Endothelial cell of umbilical vein (primary cell): ENCODE measurements at regions not wholly inside any gene's neighbourhood (a gene's known extent, or its start where the extent isn't known, plus 50 kb on each side); places are given as distances from the start of the nearest gene placed in this dataset.

Experiments used
- BruUV-seq: library from RNA; stranded (reverse); fragments of 400-500 nt; replicated peaks from 2 replicates; lab custom pipeline; 2021; lab: Mats Ljungman, UMichigan
- CTCF ChIA-PET: fragments of 300-600, 350-600 bp; sonication (Branson Sonifier 250); formaldehyde crosslinking; loops from one replicate; lab custom pipeline; 2021; ENCODE audit warnings: antibody characterized with exemption, inconsistent platforms; lab: Charles Lee
- POLR2A ChIA-PET: fragments of 300-600, 350-600 bp; sonication (Branson Sonifier 250); formaldehyde crosslinking; loops from one replicate; lab custom pipeline; 2021; ENCODE audit warnings: antibody characterized with exemption, inconsistent platforms; lab: Charles Lee
- DNase-seq: peaks from one replicate; pipeline ENCODE4 v3.0.0-alpha.2; 2011; ENCODE audit warnings: low read depth, low spot score
- FAIRE-seq: peaks from 2 replicates; lab custom pipeline; 2011; peaks lifted over from hg19 to GRCh38; lab: Jason Lieb, UNC
- H2AFZ ChIP-seq: 2 replicates; pipeline ENCODE4 v1.6.0; 2012; ENCODE audit warnings: low read depth, low read length, control low read depth, inconsistent platforms
- H3K27ac ChIP-seq: 2 replicates; pipeline ENCODE4 v1.5.1; 2011; ENCODE audit warnings: low read depth, mild to moderate bottlenecking, control low read depth, low read length, moderate library complexity; ENCODE audit not compliant: insufficient read depth
- H3K27me3 ChIP-seq, 2 experiments: 2 replicates each; pipeline versions ENCODE4 v1.6.0 to v1.6.1; 2011; ENCODE audit warnings: low read length in 2 of 2, mixed read lengths in 1 of 2; ENCODE audit not compliant: control insufficient read depth in 2 of 2, insufficient read depth in 2 of 2
- H3K36me3 ChIP-seq, 2 experiments: 2 replicates in 1 of 2; 3 replicates in 1 of 2; pipeline ENCODE4 v1.5.1; 2011; ENCODE audit warnings: low read length in 2 of 2, mild to moderate bottlenecking in 1 of 2, moderate library complexity in 1 of 2; ENCODE audit not compliant: control insufficient read depth in 2 of 2, insufficient read depth in 2 of 2; ENCODE audit errors: extremely low read depth in 1 of 2
- H3K4me1 ChIP-seq: 3 replicates; pipeline ENCODE4 v1.5.1; 2011; ENCODE audit warnings: mild to moderate bottlenecking, low read length; ENCODE audit not compliant: control insufficient read depth, insufficient read depth; ENCODE audit errors: extremely low read depth
- H3K4me2 ChIP-seq: 2 replicates; pipeline ENCODE4 v1.6.1; 2011; ENCODE audit warnings: low read length, control low read depth, mixed read lengths; ENCODE audit not compliant: insufficient read depth
- H3K4me3 ChIP-seq, 3 experiments: fragments of 200-600 bp in 1 of 3; sonication (generic), shearing (Covaris generic) in 1 of 3; replicated peaks in 1 of 3; 2 replicates each; pipeline ENCODE4 v1.5.1; 2011 to 2016; ENCODE audit warnings: control low read depth in 3 of 3, low read length in 3 of 3, mild to moderate bottlenecking in 2 of 3, inconsistent platforms in 1 of 3, low read depth in 1 of 3, moderate library complexity in 1 of 3; ENCODE audit not compliant: insufficient read depth in 1 of 3
- H3K79me2 ChIP-seq: 2 replicates; pipeline ENCODE4 v1.6.0; 2012; ENCODE audit warnings: low read length, inconsistent platforms; ENCODE audit not compliant: control insufficient read depth, insufficient read depth
- H3K9ac ChIP-seq: replicated peaks from 2 replicates; pipeline ENCODE3; 2011; ENCODE audit warnings: low read length, control low read depth; ENCODE audit not compliant: insufficient read depth; ENCODE audit errors: extremely low read depth
- H3K9me1 ChIP-seq: replicated peaks from 3 replicates; pipeline ENCODE4 v1.6.0; 2011; ENCODE audit warnings: mild to moderate bottlenecking, low read length; ENCODE audit not compliant: control insufficient read depth, insufficient read depth; ENCODE audit errors: extremely low read depth
- H3K9me3 ChIP-seq: replicated peaks from 2 replicates; pipeline ENCODE4 v1.5.1; 2012; ENCODE audit warnings: low read length, inconsistent platforms; ENCODE audit not compliant: control insufficient read depth, insufficient read depth
- H4K20me1 ChIP-seq: replicated peaks from 2 replicates; pipeline ENCODE3; 2011; ENCODE audit warnings: mild to moderate bottlenecking, low read length; ENCODE audit not compliant: control insufficient read depth, insufficient read depth; ENCODE audit errors: extremely low read depth
- CTCF ChIP-seq, 2 donors: IDR thresholded peaks; 1 replicate in 1 of 2; 2 replicates in 1 of 2; pipeline ENCODE4 v1.5.1; 2011; ENCODE audit warnings: low read length in 2 of 2, mild to moderate bottlenecking in 2 of 2, moderate library complexity in 2 of 2, control low read depth in 1 of 2, inconsistent platforms in 1 of 2, low read depth in 1 of 2; ENCODE audit not compliant: insufficient read depth in 1 of 2; ENCODE audit errors: extremely low read depth in 1 of 2
- EZH2 ChIP-seq: IDR thresholded peaks from 2 replicates; pipeline ENCODE4 v1.6.1; 2012; ENCODE audit warnings: borderline replicate concordance, low read depth, mild to moderate bottlenecking, moderate library complexity, low read length, inconsistent platforms; ENCODE audit not compliant: severe bottlenecking
- FOS ChIP-seq: IDR thresholded peaks from 2 replicates; pipeline ENCODE4 v1.6.1; 2011; ENCODE audit warnings: mild to moderate bottlenecking, low read length, moderate library complexity, borderline replicate concordance; ENCODE audit not compliant: insufficient read depth
- GATA2 ChIP-seq: IDR thresholded peaks from 2 replicates; pipeline ENCODE4 v1.7.0; 2011; ENCODE audit warnings: low read depth, mild to moderate bottlenecking, moderate library complexity, mixed read lengths, low read length; ENCODE audit not compliant: insufficient read length, insufficient read depth
- JUN ChIP-seq: IDR thresholded peaks from 2 replicates; pipeline ENCODE4 v1.6.1; 2011; ENCODE audit warnings: borderline replicate concordance, low read depth; ENCODE audit not compliant: insufficient read length, insufficient read depth
- MAX ChIP-seq: IDR thresholded peaks from 2 replicates; pipeline ENCODE4 v1.6.1; 2011; ENCODE audit not compliant: insufficient read depth, insufficient read length
- MYC ChIP-seq: IDR thresholded peaks from one replicate; pipeline ENCODE4 v1.6.1; 2011; ENCODE audit warnings: mild to moderate bottlenecking, low read depth, low read length
- POLR2A ChIP-seq: IDR thresholded peaks from 2 replicates; pipeline ENCODE4 v1.6.1; 2012; ENCODE audit warnings: low read depth, mild to moderate bottlenecking, control low read depth, low read length
- POLR2AphosphoS5 ChIP-seq: IDR thresholded peaks from 2 replicates; pipeline ENCODE4 v1.6.1; 2012; ENCODE audit warnings: low read depth, mild to moderate bottlenecking, control low read depth, low read length, moderate library complexity; ENCODE audit not compliant: insufficient read depth
- dilution Hi-C: fragments of 300-500 bp; cut with MboI; formaldehyde crosslinking; loops from one replicate; pipeline ENCODE4 v1.15.0; 2019; ENCODE audit warnings: low sequenced_read_pairs; ENCODE audit not compliant: extremely low pct_ligation_motif_present
- intact Hi-C: fragments of 100-400 bp; cut with micrococcal nuclease; formaldehyde crosslinking; loops from one replicate; pipeline ENCODE4 v1.10.0; 2022

GRCh38 chr7:64407148-64407547 is 93.4 kb downstream of the ZNF736 start:
- Histone ChIP-seq H3K27ac (no peak overlapping the region), H3K9me1 (no peaks in the 10 kb centered on the region), H3K4me1 (no peaks in the 10 kb centered on the region), H3K4me2 (no peak overlapping the region), H3K36me3 (no peaks in the 10 kb centered on the region), H3K79me2 (no peaks in the 10 kb centered on the region), H3K9me3 (no peaks in the 10 kb centered on the region), H2AFZ (no peak overlapping the region), H3K27me3 (no peaks in the 10 kb centered on the region), H3K4me3 (no peak overlapping the region), H4K20me1 (no peaks in the 10 kb centered on the region), H3K9ac (no peak overlapping the region)
- intact Hi-C loops (no loop called here), dilution Hi-C loops (no loop called here)
- CTCF ChIA-PET: no interaction called here
- FAIRE-seq (no peak), DNase-seq (no peak)
- no TSS peak for BruUV-seq
- POLR2A ChIA-PET: no interaction called here
- TF ChIP-seq FOS (no peak), MAX (no peak), POLR2A (no peak), JUN (no peak), CTCF (IDR thresholded peaks at IDR 0.05; ENCODE audit: extremely low read depth in 1 of 2, insufficient read depth in 1 of 2, low read depth in 1 of 2, low read length in 2 of 2) (no peak), EZH2 (no peak), POLR2AphosphoS5 (no peak), MYC (no peak), GATA2 (no peak)
